Large intestine (tissue), 3 donors: ENCODE measurements at regions not wholly inside any gene's neighbourhood (a gene's known extent, or its start where the extent isn't known, plus 50 kb on each side); places are given as distances from the start of the nearest gene placed in this dataset.

Experiments used
- DNase-seq, 2 donors: peaks; one replicate each; pipeline versions ENCODE4 v3.0.0 to v3.0.0-alpha.2; 2013
- H3K27ac ChIP-seq: one replicate; pipeline ENCODE4 v1.5.1; 2013; ENCODE audit warnings: low read length
- H3K27me3 ChIP-seq: 2 replicates; pipeline ENCODE4 v1.6.1; 2013; ENCODE audit warnings: low read length; ENCODE audit not compliant: control insufficient read depth, insufficient read depth
- H3K36me3 ChIP-seq: 2 replicates; pipeline ENCODE4 v1.6.1; 2013; ENCODE audit warnings: low read length; ENCODE audit not compliant: control insufficient read depth, insufficient read depth
- H3K4me1 ChIP-seq: one replicate; pipeline ENCODE4 v1.6.1; 2013; ENCODE audit warnings: low read length; ENCODE audit not compliant: control insufficient read depth, insufficient read depth
- H3K4me3 ChIP-seq: one replicate; pipeline ENCODE4 v1.5.1; 2013; ENCODE audit warnings: low read length
- H3K9me3 ChIP-seq: one replicate; pipeline ENCODE4 v1.6.1; 2013; ENCODE audit warnings: mild to moderate bottlenecking, low read depth, low read length, moderate library complexity; ENCODE audit not compliant: control insufficient read depth
- WGBS: methylation state at CpG from one replicate; pipeline ENCODE4 v1.1.5; 2013; ENCODE audit warnings: low lambda C conversion rate; ENCODE audit not compliant: insufficient coverage; 5-methylcytosine and 5-hydroxymethylcytosine counted together

DNA sequence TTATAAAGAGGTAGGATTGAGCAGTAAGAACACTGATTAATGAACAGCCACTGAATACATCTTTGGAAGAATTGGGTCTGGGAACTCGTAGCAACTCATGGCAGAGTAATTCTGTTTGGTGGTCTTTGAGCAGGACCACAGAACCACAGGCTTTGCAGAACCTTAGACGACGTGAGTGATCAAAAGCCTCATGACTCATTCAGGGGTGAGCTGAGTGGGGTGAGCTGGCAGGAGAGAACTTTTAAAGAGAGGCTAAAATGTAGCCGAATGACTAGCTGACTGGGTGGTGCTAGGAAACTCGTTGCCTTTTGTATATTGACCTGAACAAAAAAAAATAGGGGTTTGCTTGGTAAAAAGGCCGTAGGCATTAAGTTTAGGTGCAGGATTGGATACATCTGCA, 313.8 kb downstream of the TGFB2 start:
- 83% methylated on average over 2 of the region's 6 CpGs for WGBS
- H3K27ac ChIP-seq, result no peak overlapping the region

DNA sequence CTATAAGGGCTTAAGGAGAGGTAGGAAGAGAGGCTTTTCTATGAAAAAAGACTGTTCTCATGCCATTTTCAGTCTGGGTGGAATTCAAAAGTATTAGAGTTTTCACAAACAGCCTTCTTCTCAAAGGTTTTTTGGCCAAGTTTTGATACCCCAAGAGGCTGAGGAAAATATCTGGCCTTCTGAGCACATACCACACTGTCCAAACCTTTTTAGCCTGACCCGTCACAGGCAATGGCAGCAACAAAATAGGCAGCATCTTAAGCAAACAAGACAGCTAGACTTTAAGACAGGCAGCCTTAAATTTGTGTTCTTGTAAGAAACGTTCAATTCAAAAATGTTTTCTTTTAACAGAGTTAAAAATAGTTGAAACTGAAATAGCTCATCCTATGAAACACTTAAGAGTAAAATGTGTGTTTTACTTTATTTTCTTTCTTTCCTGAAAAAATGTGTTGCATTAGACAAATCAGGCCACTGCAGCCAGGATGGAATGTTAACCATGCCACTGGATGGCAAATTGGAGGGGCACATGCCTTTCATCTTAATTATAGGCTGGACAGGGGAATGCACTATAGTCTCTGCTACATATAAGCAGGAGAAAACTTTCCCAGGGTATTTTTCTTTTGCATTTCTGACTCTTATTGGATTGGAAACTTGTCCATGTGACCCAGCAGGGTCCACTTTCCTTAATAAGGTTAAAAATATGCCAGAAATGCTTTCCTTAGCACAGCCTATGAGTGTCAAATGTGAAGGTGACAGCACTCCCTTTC, 315.0 kb downstream of the TGFB2 start:
- no peaks in the 10 kb centered on the region for H3K27me3 ChIP-seq
- no peaks in the 10 kb centered on the region for H3K36me3 ChIP-seq
- H3K4me1 ChIP-seq, result no peaks in the 10 kb centered on the region
- H3K9me3 ChIP-seq, result no peaks in the 10 kb centered on the region
- H3K4me3 ChIP-seq, result no peak overlapping the region
- DNase-seq, result no peak
- no CpG with 5 or more reads among the region's 2 CpGs for WGBS
- H3K27ac ChIP-seq, result no peak overlapping the region

More for the DNA sequence above, 313.8 kb downstream of the TGFB2 start:
- Histone ChIP-seq H3K9me3 (no peaks in the 10 kb centered on the region), H3K4me1 (no peaks in the 10 kb centered on the region), H3K27me3 (no peaks in the 10 kb centered on the region), H3K4me3 (no peak overlapping the region), H3K36me3 (no peaks in the 10 kb centered on the region)
- no peak for DNase-seq

DNA sequence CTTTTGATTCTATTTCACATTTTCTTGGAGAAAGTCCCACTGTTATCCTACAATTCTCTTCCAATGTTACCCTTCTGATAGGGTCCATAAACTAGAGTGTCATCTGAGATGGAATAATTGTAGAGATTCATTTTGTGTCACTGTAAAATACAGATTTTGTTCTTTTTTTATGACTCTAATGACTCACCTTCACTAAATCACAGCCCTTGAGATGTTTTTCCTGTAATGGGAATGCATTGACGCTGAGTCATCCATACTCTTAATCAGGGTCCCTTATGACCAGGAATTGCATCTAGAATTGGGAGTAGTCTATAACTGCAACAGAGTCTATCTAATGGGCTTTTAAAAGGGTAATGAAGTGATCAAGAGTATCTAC, 315.5 kb downstream of the TGFB2 start:
- Histone ChIP-seq H3K4me1 (no peaks in the 10 kb centered on the region), H3K9me3 (no peaks in the 10 kb centered on the region), H3K4me3 (no peak overlapping the region), H3K36me3 (no peaks in the 10 kb centered on the region), H3K27ac (no peak overlapping the region), H3K27me3 (no peaks in the 10 kb centered on the region)
- DNase-seq, result no peak
- WGBS, result no CpG with 5 or more reads among the region's 1 CpG

DNA sequence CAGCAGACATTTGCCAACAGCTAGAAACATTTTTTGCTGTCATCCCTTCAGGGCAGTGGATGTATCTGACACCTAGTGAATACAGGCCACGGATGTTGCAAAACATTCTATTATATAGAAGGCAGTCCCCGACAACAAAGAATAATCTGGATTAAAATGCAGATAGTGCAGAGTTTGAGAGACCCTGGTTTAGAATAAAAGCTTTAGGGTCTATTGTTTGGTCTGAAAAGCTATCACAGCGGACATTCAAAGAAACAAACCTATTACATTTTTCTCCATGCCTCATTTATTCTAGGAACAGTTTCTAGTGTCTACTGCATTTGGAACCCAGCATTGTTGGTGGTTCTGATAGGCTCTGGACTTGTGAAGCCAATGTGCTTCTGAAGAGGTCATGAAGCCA, 316.3 kb downstream of the TGFB2 start:
- Histone ChIP-seq H3K36me3 (no peaks in the 10 kb centered on the region), H3K27me3 (no peaks in the 10 kb centered on the region), H3K27ac (no peak overlapping the region), H3K9me3 (no peaks in the 10 kb centered on the region), H3K4me3 (no peak overlapping the region), H3K4me1 (no peaks in the 10 kb centered on the region)
- no peak for DNase-seq
- WGBS, result no CpG with 5 or more reads among the region's 3 CpGs

DNA sequence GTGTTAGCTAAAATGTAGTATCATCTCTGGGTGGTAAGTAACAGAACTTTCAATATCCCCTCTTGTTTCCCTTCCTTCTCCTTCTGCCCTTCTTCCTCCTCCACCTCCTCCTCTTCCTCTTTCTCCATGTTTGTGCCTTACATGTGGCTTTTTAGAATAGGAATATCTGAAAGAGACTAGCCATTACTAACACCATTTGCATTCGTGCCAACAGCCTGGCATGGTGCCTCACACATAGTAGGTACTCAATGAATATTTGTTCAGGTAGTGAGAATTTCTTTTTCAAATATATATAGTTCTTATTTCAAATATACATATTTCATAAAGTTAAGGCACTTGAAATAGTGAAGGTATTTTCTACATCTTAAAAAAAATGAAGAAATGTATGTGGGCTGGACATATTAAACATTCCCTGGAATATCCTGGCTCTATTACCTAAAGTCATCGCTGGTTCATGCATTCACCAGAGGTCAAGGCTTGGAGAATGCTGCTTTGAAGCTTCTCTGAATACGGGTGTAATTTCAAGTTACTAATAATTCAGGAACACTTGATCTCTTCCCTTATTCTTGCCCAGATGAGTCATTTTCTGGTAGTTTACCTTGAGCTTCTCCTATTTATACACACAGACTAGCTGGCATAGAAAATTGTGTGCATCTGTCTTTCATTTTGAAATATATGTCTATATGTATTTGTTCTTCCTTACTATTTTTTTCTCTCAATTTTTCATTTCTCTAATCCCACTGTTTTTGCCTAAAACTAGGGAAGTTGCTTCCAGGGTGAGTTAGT, 319.4 kb downstream of the TGFB2 start:
- DNase-seq, result no peak
- H3K4me3 ChIP-seq, result no peak overlapping the region
- 86% methylated on average over 2 of the region's 3 CpGs for WGBS
- H3K36me3 ChIP-seq, result no peaks in the 10 kb centered on the region
- no peaks in the 10 kb centered on the region for H3K9me3 ChIP-seq
- H3K27ac ChIP-seq, result no peak overlapping the region
- no peaks in the 10 kb centered on the region for H3K4me1 ChIP-seq
- no peaks in the 10 kb centered on the region for H3K27me3 ChIP-seq

DNA sequence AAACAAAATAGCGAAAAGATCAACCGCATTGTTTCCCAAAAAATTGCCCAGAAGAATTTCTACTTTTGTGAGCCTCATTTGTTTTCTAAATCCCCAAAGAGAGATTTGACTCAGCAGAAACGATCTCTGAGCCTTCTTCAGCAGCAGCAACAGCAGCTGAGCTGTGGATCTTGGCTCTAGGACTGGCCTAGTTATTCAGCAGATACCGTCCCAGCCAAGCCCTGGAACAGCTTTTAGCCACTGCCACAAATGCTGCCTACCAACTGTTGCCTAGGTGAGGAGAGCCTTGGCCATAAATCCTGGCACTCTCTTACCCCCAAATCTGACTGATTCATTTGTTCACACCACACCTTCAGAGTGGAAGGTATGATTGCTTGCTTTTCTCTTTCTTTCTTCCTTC, 320.1 kb downstream of the TGFB2 start:
- Histone ChIP-seq H3K4me3 (no peak overlapping the region), H3K4me1 (no peaks in the 10 kb centered on the region), H3K9me3 (no peaks in the 10 kb centered on the region), H3K36me3 (no peaks in the 10 kb centered on the region), H3K27me3 (no peaks in the 10 kb centered on the region), H3K27ac (no peak overlapping the region)
- DNase-seq, result no peak
- 100% methylated on average over 1 of the region's 4 CpGs for WGBS

DNA sequence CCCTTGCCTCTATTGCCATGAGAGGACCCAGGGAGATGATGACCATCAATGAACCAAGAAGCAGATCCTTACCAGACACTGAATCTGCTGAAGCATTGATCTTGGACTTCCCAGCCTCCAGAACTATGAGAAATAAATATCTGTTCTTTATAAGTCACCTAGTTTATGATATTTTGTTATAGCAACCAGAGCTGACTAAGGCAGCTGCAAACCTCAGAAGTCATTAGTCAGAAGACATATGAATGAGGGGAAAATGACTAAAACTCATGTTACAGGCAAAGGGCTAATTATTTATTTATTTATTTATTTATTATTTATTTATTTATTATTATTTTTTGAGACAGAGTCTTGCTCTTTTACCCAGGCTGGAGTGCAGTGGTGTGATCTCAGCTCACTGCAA, 321.1 kb downstream of the TGFB2 start:
- Histone ChIP-seq H3K9me3 (no peaks in the 10 kb centered on the region), H3K4me1 (no peaks in the 10 kb centered on the region), H3K36me3 (no peaks in the 10 kb centered on the region), H3K27ac (no peak overlapping the region), H3K27me3 (no peaks in the 10 kb centered on the region), H3K4me3 (no peak overlapping the region)
- DNase-seq, result no peak

DNA sequence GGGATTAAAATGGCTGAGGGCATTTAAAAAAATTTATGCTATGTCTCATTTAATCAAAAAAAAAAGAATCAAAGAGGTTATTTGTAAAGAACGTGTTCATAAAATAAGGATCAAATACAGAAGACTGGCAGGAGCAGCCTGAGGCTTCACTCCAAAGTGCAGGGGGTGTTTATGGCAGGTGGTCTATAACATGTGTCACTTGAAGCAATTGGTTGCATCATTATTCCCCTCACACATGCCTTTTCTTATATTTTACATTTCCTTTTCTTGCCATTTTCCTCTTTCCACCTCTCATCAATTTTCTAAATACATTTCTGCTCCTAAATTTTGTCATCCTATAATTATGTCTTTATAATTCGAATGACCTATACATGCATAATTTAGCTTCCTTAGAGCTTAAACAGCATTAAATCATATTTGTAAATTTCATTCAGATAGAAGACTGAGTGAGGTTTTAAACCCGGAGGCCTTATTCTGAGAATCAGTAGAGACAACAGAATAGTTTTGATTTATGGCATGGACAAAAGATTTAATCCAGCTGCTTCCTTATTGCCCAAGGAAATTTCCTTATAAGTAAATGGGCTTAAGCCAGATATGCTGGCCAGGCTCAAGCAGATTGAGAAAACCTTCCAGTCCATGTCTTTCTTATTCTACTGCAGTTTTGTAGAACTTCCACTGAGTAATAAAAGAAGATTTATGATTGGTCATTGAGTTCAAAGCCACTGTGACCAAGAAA, 322.8 kb downstream of the TGFB2 start:
- DNase-seq, result no peak
- H3K9me3 ChIP-seq, result no peaks in the 10 kb centered on the region
- H3K27me3 ChIP-seq, result no peaks in the 10 kb centered on the region
- no peak overlapping the region for H3K27ac ChIP-seq
- 43% methylated on average over 2 of the region's 3 CpGs for WGBS
- H3K36me3 ChIP-seq, result no peaks in the 10 kb centered on the region
- H3K4me1 ChIP-seq, result no peaks in the 10 kb centered on the region
- H3K4me3 ChIP-seq, result no peak overlapping the region

DNA sequence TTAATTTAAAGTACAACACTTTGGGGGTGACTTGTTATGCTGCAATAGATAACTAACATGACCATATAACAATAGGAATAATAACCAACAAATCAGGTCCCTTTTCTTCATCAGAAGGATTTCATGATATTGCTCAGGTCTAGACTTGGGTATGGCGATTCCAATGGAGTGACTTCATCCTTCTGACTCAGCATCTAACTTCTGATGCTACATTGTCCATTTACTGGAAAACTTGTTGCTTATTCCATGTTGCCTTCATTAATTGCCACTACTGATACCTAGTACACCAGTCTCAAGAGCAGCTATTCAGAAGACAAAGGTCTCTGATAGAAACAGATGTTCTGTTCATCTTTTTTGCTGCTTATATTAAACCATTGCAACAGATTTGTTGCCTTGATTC, 324.3 kb downstream of the TGFB2 start:
- H3K9me3 ChIP-seq, result no peaks in the 10 kb centered on the region
- H3K4me3 ChIP-seq, result no peak overlapping the region
- H3K27ac ChIP-seq, result no peak overlapping the region
- no peak for DNase-seq
- H3K36me3 ChIP-seq, result no peaks in the 10 kb centered on the region
- 100% methylated on average over 1 of the region's 1 CpG for WGBS
- no peaks in the 10 kb centered on the region for H3K4me1 ChIP-seq
- no peaks in the 10 kb centered on the region for H3K27me3 ChIP-seq

DNA sequence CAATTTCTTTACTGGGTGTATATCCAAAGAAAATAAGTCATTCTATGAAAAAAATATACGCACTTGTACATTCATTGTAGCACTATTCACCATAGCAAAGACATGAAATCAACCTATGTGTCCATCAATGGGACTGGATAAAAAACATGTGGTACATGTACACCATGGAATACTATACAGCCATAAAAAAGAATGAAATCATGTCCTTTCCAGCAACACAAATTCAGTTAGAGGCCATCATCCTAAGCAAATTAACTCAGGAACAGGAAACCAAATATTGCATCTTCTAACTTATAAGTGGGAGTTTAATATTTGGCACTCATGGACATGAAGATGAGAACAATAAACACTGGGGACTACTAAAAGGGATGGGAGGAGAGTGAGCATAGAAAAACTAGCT, 325.7 kb downstream of the TGFB2 start:
- no peak overlapping the region for H3K4me3 ChIP-seq
- H3K27me3 ChIP-seq, result no peaks in the 10 kb centered on the region
- H3K4me1 ChIP-seq, result no peaks in the 10 kb centered on the region
- WGBS, result no CpG with 5 or more reads among the region's 1 CpG
- no peaks in the 10 kb centered on the region for H3K9me3 ChIP-seq
- no peak overlapping the region for H3K27ac ChIP-seq
- no peak for DNase-seq
- no peaks in the 10 kb centered on the region for H3K36me3 ChIP-seq
